ENCODE measurements at regions not wholly inside any gene's neighbourhood (a gene's known extent, or its start where the extent isn't known, plus 50 kb on each side); places are given as distances from the start of the nearest gene placed in this dataset.

- Mint-ChIP-seq H3K36me3 (ENCODE audit: unreplicated experiment) (no peaks in the 10 kb centered on the region), H3K4me3 (ENCODE audit: unreplicated experiment) (no peak overlapping the region), H3K27ac (ENCODE audit: unreplicated experiment) (no peak overlapping the region), H3K4me1 (ENCODE audit: unreplicated experiment) (no peaks in the 10 kb centered on the region), H3K27me3 (ENCODE audit: unreplicated experiment) (no peaks in the 10 kb centered on the region), H3K9me3 (ENCODE audit: unreplicated experiment) (no peaks in the 10 kb centered on the region)
- no peak for DNase-seq (ENCODE audit: extremely low spot score, unreplicated experiment)
- TF ChIP-seq, protein P1, sequence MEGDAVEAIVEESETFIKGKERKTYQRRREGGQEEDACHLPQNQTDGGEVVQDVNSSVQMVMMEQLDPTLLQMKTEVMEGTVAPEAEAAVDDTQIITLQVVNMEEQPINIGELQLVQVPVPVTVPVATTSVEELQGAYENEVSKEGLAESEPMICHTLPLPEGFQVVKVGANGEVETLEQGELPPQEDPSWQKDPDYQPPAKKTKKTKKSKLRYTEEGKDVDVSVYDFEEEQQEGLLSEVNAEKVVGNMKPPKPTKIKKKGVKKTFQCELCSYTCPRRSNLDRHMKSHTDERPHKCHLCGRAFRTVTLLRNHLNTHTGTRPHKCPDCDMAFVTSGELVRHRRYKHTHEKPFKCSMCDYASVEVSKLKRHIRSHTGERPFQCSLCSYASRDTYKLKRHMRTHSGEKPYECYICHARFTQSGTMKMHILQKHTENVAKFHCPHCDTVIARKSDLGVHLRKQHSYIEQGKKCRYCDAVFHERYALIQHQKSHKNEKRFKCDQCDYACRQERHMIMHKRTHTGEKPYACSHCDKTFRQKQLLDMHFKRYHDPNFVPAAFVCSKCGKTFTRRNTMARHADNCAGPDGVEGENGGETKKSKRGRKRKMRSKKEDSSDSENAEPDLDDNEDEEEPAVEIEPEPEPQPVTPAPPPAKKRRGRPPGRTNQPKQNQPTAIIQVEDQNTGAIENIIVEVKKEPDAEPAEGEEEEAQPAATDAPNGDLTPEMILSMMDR (IDR thresholded peaks at IDR 0.05) = no peak
Measured at GRCh38 chr3:83821506-83821905, 1137.3 kb upstream of the CADM2 start.

DNA sequence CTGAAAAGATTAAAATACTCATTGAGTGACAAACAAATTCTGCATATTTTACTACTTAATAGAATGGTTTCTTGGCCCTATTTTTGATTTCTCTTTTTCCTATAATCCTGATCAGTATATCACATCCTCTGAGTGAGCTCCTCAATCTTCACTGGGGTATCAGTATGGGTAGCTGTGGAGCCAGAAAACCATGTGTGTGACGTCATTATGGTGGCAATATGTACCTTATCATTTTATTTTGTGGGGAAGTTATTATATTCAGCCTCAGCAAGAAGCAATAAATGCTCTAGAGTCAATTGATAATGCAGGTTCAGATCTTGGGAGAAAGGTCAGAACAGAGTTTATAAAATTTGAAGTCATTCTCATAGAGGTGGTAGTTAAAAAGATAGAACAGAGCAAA lies 1135.7 kb upstream of the CADM2 start:
- Mint-ChIP-seq H3K9me3 (ENCODE audit: unreplicated experiment) (no peaks in the 10 kb centered on the region), H3K4me3 (ENCODE audit: unreplicated experiment) (no peak overlapping the region), H3K27me3 (ENCODE audit: unreplicated experiment) (no peaks in the 10 kb centered on the region), H3K36me3 (ENCODE audit: unreplicated experiment) (no peaks in the 10 kb centered on the region), H3K27ac (ENCODE audit: unreplicated experiment) (no peak overlapping the region), H3K4me1 (ENCODE audit: unreplicated experiment) (no peaks in the 10 kb centered on the region)
- TF ChIP-seq, protein P1 (IDR thresholded peaks at IDR 0.05) = no peak
- no peak for DNase-seq (ENCODE audit: extremely low spot score, unreplicated experiment)

GRCh38 chr3:83835040-83835439 lies 1123.7 kb upstream of the CADM2 start:
- H3K4me1 Mint-ChIP-seq (ENCODE audit: unreplicated experiment) = no peaks in the 10 kb centered on the region
- no peak overlapping the region for H3K27ac Mint-ChIP-seq (ENCODE audit: unreplicated experiment)
- peaks cover 8% of the 10 kb centered on the region for H3K9me3 Mint-ChIP-seq (ENCODE audit: unreplicated experiment)
- H3K27me3 Mint-ChIP-seq (ENCODE audit: unreplicated experiment) = no peaks in the 10 kb centered on the region
- TF ChIP-seq, protein P1 (IDR thresholded peaks at IDR 0.05) = no peak
- DNase-seq (ENCODE audit: extremely low spot score, unreplicated experiment) = no peak
- no peaks in the 10 kb centered on the region for H3K36me3 Mint-ChIP-seq (ENCODE audit: unreplicated experiment)
- H3K4me3 Mint-ChIP-seq (ENCODE audit: unreplicated experiment) = no peak overlapping the region

DNA sequence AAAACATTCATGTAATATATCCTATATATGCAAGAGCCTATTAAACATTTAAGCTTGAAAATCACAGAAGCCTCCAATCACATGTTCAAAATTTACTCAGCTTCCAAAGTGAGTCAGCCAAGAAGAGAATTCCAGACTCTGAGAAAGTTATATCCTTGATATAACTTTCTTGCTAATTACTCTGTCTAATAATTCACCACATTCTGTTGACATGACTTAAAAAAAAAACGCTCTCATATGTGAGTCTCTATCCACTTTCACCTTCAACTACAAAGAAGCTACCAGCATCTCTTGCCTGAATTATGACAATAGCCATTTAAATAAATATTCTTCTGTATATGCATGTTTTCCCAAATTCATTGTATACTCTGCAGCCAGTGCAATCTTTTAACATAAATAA lies 1116.3 kb upstream of the CADM2 start:
- no peaks in the 10 kb centered on the region for H3K4me1 Mint-ChIP-seq (ENCODE audit: unreplicated experiment)
- H3K4me3 Mint-ChIP-seq (ENCODE audit: unreplicated experiment) = no peak overlapping the region
- H3K9me3 Mint-ChIP-seq (ENCODE audit: unreplicated experiment) = no peaks in the 10 kb centered on the region
- H3K27me3 Mint-ChIP-seq (ENCODE audit: unreplicated experiment) = no peaks in the 10 kb centered on the region
- DNase-seq (ENCODE audit: extremely low spot score, unreplicated experiment) = no peak
- H3K27ac Mint-ChIP-seq (ENCODE audit: unreplicated experiment) = no peak overlapping the region
- H3K36me3 Mint-ChIP-seq (ENCODE audit: unreplicated experiment) = no peaks in the 10 kb centered on the region
- TF ChIP-seq, protein P1 (IDR thresholded peaks at IDR 0.05) = no peak

- DNase-seq (ENCODE audit: extremely low spot score, unreplicated experiment) = no peak
- Mint-ChIP-seq H3K4me3 (ENCODE audit: unreplicated experiment) (no peak overlapping the region), H3K27me3 (ENCODE audit: unreplicated experiment) (no peaks in the 10 kb centered on the region), H3K27ac (ENCODE audit: unreplicated experiment) (no peak overlapping the region), H3K9me3 (ENCODE audit: unreplicated experiment) (no peaks in the 10 kb centered on the region), H3K36me3 (ENCODE audit: unreplicated experiment) (no peaks in the 10 kb centered on the region), H3K4me1 (ENCODE audit: unreplicated experiment) (no peaks in the 10 kb centered on the region)
- TF ChIP-seq, protein P1 (IDR thresholded peaks at IDR 0.05) = no peak
Measured at GRCh38 chr3:83843716-83844115, 1115.1 kb upstream of the CADM2 start.
